HG03457 (cell line): ENCODE measurements at regions not wholly inside any gene's neighbourhood (a gene's known extent, or its start where the extent isn't known, plus 50 kb on each side); places are given as distances from the start of the nearest gene placed in this dataset.
"Not testable (repeated sequence)": the region's sequence is repeated elsewhere in the genome, so short reads cannot be mapped to it uniquely, and the experiment has no call there.

Experiments
- ATAC-seq: cut with Tn5 transposase; IDR thresholded peaks from one replicate; pipeline ENCODE4 v1.9.1; 2021; ENCODE audit warnings: moderate number of reproducible peaks; ENCODE audit not compliant: unreplicated experiment

- no peak for ATAC-seq
Measured at GRCh38 chr3:4067893-4068292, 235.3 kb upstream of the SETMAR start.

DNA sequence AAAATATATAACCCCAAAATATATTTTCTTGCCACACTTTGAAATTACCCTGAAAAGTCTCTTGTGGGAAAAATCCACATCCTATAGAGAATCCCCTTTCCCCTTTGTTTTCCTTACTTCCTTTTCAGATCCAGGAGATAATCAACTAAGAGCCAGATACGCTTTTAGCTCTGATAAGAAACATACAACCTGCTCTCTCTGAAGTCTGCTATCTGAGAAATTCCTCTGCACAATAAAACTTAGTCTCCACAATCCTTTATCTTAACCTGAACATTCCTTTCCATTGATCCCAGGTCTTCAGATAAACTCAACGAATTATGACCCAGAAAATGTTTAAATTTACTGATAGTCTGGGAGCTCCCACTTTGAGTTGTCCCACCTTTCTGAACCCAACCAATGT is 233.4 kb upstream of the SETMAR start:
- ATAC-seq, result no peak

DNA sequence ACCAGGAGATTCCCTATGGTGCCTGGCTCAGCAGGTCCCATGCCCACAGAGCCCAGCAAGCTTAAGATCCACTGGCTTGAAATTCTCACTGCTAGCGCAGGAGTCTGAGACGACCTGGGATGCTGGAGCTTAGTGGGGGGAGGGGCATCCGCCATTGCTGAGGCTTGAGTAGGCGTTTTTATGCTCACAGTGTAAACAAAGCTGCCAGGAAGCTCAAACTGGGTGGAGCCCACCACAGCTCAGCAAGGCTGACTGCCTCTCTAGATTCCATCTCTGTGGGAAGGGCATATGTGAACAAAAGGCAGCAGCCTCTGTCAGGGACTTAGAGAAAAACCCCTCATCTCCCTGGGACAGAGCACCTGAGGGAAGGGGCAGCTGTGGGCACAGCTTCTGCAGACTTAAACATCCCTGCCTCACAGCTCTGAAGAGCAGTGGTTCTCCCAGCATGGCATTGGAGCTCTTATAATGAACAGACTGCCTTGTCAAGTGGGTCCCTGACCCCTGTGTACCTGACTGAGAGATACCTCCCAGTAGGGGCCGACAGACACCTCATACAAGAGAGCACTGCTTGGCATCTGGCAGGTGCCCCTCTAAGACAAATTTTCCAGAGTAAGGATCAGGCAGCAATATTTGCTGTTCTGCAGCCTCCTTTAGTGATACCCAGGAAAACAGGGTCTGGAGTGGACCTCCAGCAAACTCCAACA is 231.5 kb upstream of the SETMAR start:
- no peak for ATAC-seq

GRCh38 chr3:4077278-4077677 is 225.9 kb upstream of the SETMAR start:
- ATAC-seq, result not testable (repeated sequence)

DNA sequence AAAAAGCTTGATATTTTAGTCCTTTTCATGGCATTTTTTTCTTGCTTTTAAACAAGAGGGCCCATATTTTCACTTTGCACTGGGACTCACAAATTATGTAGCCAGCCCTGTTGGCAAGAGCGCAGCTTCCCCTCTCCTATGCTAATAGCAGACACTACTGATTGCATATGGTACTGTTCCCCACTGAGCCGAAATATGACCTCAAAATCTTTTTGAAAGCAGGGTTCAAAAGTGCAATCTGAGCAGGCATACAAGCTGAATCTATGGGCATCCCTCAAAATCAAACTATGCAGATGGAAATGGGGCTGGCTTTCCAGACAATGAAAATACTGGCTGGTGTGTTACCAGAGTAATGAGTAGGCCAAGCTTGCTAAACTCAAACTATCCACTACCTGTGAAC is 225.2 kb upstream of the SETMAR start:
- no peak for ATAC-seq

GRCh38 chr3:4078903-4079302 is 224.3 kb upstream of the SETMAR start:
- ATAC-seq, result no peak

- no peak for ATAC-seq
Measured at GRCh38 chr3:4079339-4080195, 223.6 kb upstream of the SETMAR start.

- ATAC-seq, result no peak
Measured at GRCh38 chr3:4083225-4084015, 219.7 kb upstream of the SETMAR start.

- ATAC-seq, result no peak
Measured at GRCh38 chr3:4084271-4084670, 218.9 kb upstream of the SETMAR start.

DNA sequence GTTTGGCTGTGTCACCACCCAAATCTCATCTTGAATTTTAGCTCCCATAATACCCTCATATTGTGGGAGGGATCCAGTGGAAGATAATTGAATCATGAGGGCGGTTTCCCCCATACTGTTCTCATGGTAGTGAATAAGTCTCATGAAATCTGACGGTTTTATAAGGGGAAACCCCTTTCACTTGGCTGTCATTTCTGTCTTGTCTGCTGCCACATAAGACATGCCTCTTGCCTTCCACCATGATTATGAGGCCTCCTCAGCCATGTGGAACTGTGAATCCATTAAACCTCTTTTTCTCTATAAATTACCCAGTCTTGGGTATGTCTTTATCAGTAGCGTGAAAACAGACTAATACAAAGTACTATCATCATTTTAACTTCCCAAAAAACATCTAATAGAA is 216.5 kb upstream of the SETMAR start:
- not testable (repeated sequence) for ATAC-seq

DNA sequence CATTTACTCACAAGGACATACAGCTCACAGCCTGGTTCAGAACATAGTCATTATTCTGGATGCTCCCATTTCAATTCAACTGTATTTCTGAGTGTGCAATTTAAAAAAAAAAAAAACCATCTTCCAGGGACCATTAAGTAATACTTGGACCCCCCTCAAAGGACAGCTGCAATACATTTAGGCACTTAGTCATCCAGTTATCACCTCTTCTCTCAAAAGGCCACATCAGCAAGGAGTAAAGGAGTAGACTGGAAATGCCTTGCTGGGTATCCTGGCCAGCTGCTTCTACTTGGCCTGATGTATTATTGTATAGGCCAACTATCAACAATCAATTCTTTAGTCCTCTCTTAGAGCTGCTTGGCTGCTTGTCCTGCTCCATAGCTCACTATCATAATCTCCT is 211.4 kb upstream of the SETMAR start:
- ATAC-seq, result no peak

DNA sequence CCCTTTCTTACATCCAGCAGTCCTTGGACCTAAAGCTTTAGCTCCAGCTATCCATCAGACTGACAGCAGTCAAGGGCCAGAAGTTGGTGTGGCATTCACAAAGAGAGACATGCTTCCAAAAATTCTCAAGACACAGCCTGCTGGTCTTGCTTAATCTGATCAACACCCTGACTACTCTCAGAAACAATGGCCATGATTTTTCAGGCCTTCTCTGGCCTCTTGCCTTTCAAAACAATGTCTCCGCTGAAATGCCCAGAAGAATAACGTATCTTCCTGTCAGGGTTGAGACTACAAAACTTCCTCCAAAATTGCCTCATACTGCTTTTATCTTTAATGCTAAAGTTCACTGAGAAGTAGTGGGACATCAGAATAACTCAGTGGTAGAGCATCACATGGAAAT is 205.4 kb upstream of the SETMAR start:
- ATAC-seq, result no peak

GRCh38 chr3:4099607-4100006 is 203.6 kb upstream of the SETMAR start:
- ATAC-seq, result no peak

GRCh38 chr3:4107430-4107829 is 195.7 kb upstream of the SETMAR start:
- no peak for ATAC-seq

- ATAC-seq, result no peak
Measured at GRCh38 chr3:4113811-4114522, 189.2 kb upstream of the SETMAR start.

DNA sequence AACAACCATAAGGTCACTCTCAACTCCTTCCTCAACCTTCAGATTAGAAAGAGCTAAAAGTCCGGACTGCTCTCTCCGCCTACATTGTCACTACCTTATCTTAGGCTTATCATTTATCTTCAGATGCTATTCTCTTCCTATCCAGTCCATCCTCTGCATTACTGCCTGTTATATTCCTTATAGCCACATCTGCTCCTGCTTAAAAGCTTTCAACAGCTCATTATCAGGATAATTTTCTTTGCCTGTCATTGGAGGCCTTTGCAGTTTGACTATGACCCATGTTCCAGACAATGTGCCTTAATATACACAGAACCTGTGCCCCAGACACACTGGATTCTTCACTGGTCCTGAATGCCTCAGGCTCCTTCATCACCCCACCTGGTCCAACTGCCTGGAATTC is 184.1 kb upstream of the SETMAR start:
- no peak for ATAC-seq

- no peak for ATAC-seq
Measured at GRCh38 chr3:4125576-4125975, 177.6 kb upstream of the SETMAR start.

- ATAC-seq, result no peak
Measured at GRCh38 chr3:4138150-4138785, 164.9 kb upstream of the SETMAR start.

- no peak for ATAC-seq
Measured at GRCh38 chr3:4138786-4139431, 164.3 kb upstream of the SETMAR start.
